ENCODE measurements at regions not wholly inside any gene's neighbourhood (a gene's known extent, or its start where the extent isn't known, plus 50 kb on each side); places are given as distances from the start of the nearest gene placed in this dataset.

DNA sequence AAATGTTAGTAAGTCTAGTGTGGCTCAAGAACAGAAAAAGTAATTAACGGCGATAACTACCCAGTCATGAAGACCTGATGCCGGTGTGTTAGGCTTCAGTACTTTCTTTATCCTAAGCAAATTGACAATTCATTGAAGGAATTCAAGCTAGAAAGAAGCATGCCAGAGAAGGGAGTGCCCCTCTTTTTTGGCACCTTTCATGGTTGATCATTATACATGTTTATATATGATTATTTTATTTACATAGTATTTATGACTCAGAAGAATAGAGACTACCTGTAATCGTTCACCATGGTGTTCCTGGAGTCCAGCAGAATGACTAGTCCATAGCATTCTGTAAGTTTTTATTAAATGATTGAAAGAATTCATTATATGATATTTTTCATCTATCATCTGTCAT lies 548.3 kb upstream of the SLIT2 start:
- DNase-seq (ENCODE audit: low spot score) = no peak

DNA sequence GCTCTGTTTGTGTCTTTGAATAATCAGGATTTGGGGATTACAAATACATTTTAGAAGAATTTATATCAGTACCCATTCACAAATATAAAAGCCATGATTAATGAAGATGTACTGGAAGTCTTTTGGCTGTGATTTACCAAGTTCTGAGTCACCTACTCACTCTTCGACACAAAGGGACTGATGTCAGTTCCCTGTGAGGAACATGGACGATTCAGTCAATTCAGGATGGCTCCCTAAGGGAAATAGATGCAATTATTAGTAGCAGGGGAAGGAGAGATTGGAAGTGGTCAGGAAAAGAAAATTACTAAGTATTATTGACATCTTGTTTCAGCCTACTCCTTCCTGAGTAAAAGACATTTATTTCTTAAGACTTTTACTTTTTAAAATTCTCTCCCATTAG lies 550.7 kb upstream of the SLIT2 start:
- no peak for DNase-seq (ENCODE audit: low spot score)

DNA sequence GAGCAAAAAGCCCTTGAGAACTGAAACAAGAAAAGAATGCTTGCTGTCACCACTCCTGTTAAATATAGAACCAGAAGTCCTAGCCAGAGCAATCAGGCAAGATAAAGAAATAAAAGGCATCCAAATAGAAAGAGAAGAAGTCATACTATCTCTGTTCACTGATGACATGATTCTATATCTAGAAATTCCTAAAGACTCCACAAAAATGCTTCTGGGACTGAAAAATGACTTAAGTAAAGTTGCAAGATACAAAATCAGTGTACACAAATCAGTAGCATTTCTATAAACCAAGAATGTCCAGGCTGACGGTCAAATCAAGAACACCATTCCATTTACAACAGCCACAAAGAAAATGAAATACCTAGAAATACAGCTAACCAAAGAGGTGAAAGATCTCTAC lies 552.7 kb upstream of the SLIT2 start:
- no peak for DNase-seq (ENCODE audit: low spot score)

DNA sequence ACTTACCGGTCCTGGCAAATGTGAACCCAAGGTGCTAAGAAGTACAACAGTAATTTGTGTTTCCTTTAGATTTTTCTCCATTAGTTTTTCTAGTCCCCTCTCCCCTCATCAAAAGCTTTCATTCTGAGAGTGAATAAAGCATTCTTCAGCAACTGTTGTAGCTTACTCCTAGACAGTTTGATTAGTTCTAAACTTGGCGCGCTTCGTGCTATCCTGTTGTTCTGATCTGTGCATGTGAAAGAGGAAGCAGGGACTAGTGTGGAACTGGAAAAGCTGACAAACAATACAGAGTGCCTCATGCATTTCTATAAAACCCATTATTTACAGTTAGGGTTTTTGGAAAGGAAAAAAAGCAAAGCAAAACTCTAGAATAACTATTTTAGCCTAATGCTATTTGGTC lies 556.9 kb upstream of the SLIT2 start:
- no peak for DNase-seq (ENCODE audit: low spot score)

DNA sequence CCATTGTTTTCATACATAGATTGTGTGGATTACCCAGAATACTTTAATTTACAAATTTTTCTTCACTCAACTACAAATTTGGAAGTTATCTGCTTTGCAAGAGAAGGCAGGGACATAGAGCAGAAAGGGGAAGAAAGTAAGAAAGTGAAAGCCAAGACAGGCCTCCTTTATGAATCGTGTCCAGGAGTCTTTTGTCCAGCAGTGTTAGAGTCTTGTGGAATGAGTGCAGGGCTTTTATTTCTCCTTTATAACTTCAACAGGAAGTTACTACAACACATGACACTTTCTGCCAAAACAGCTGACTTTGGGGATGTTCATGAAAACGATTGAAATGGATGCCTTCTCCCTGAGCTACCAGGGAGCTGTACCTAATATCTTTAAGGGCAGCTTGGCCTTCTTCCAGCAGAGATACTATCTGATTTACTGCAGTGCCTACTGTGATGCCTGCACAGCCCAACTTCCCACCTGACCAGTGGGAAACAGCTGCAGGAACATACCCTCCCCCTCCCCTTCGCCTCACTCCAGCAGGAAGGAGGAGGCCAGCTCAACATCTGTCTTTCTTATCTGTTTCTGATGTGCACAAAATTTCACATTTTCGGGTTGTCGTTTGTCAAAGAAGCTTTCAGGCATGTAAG lies 557.7 kb upstream of the SLIT2 start:
- no peak for DNase-seq (ENCODE audit: low spot score)

DNA sequence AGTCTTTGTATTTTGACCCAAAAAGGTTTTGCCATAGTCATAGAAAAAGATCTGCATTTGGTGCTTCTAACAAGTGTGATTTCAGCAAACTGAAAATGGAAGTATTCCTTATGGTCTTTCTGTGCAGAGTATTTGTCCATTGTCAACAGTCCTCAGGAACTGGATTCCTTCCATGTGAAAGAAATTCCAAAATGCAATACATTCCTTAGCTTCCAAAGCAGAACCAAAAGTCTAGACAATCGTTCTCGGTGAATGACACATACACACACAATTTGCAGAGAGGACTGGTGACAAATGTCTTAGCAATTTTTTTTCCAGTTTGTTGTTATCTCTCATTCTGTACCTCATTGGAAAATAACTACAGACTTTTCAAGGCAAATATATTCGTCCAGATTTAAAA lies 562.2 kb upstream of the SLIT2 start:
- no peak for DNase-seq (ENCODE audit: low spot score)

DNA sequence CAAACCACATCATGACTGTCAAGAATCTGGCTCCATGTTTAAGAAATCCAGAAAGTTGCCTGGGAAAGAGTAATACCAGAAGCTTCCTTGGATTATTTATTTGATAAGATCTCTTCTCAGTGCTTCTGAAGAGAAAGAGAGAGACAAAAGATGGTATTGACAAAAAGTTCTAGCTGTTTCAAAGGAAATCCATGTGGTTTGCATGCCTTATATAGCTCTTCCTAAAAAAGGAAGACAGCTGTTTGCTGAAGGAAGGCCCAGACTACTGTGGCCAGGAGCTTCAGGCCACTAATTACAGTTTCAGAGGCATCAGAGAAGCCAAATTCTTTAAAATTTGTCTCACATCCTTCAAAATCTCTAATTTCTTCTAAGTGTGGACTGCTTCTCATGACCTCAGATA lies 565.2 kb upstream of the SLIT2 start:
- DNase-seq (ENCODE audit: low spot score) = no peak

DNA sequence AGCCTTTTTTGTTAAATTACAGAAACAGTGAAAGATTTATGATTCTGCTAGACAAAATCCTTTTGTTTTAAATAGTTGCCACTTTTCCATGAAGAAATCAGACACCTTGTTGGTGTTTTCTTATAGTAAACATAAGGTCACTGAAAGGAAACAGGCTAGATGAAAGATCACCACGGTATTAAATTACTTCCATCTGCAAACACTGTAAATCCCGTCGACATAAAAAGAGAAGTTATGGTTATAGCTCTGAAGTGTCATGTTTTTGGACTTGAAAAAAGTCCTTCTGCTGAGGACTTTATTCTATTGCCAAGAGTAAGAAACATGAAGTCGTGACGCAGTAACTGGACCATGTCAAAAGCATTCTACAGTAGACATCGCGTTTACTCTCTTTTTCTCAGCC lies 567.6 kb upstream of the SLIT2 start:
- DNase-seq (ENCODE audit: low spot score) = no peak

DNA sequence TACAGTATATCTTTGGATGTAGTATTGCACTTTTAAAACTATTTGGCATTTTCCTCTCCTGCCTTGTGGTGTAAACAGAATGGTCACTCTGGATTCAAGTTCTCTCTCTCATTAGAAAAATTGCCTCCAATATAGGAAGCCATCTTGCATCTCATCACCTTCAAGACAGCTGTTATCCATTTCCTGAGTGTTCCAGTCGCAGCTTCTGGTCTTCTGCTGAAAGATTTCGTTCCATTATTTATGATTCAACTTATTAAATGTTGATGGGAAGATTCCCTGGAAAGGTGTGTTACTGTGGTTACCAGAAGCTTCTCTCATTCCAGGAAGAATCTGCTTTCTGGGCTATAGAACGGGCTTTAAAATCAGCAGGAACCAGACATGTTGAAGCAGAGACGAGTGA lies 568.3 kb upstream of the SLIT2 start:
- no peak for DNase-seq (ENCODE audit: low spot score)

DNA sequence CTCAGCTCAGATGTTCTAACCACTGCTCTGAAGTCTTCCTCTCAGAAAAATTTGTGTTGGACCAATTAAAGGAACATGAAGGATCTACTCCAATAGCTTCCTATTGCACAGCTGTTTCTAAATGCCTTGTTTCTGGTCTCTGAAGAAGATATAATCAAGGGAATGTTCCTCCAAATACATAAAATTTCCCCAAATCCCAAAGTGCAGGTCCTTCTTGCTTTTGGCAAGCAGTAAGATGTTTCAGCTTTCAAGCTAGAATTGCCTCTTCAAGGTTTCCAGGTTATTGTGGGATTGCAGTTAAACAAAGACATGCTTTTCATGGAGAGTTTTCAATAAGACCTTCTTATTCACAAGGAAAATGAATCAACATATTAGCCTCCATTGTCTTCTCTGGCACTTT lies 574.5 kb upstream of the SLIT2 start:
- DNase-seq (ENCODE audit: low spot score) = no peak

DNA sequence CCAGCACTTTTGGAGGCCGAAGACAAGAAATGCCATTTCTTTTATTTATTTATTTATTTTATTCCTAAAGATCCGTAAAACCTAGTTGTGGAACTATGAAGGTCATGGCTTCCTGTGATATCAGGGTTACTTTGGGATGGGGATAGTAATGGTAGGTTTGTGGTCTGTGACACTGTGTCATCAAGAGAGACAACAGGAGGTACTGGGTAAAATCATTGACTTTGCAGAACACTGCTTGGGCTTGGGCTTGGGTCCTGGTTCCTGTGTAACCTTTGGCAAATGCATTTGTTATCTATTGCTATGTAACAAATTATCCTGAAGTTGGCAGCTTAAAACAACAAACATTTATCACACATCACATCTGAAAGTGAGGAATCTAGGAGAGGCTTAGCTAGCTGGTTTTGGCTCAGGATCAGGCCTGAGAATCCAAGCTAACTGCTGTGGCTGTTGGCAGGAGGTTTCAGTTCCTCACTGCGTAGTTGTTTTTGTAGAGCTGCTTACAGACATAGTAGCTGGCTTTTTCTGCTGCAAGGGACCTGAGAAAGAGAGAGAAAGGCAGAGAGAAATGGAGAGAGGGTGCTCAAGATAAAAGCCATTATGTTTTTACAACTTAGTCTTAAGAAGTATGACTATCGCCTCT lies 576.4 kb upstream of the SLIT2 start:
- DNase-seq (ENCODE audit: low spot score) = no peak

DNA sequence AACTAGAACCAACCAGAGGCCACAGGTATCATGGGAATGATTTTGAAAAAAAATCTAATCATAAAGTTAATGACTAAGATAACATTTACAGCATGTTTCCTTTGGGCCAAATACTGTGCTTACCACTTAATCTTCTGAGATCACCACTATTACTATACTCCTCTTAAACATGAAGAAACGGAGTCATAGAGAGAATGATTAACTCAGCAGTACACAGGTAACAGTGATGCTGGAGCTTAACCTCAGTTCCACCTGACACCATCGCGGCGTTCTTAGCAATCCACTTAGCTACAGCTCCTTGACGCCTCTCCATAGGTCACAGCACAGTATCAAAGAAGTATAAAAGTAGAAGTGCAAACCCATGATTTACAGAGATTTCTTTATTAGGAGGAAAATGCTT lies 592.6 kb upstream of the SLIT2 start:
- DNase-seq (ENCODE audit: low spot score) = no peak

DNA sequence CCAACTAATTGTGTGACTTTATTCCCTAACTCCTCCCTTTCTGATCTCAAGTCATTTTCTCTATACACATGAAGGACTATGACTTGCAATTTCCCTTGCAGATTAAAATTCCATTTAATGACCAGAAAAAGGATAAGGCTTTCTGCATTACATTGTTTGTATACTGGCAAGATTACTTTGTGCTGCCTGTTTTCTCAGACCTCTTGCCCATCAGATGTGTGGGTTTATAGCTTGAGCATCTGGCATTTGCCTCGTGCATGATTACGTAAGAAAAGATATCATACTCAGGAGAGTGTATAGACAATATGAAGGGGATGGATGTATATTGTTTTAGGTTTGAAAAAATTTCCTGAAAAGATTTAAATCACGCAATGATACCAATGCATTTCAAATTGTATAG lies 593.8 kb upstream of the SLIT2 start:
- DNase-seq (ENCODE audit: low spot score) = no peak

DNA sequence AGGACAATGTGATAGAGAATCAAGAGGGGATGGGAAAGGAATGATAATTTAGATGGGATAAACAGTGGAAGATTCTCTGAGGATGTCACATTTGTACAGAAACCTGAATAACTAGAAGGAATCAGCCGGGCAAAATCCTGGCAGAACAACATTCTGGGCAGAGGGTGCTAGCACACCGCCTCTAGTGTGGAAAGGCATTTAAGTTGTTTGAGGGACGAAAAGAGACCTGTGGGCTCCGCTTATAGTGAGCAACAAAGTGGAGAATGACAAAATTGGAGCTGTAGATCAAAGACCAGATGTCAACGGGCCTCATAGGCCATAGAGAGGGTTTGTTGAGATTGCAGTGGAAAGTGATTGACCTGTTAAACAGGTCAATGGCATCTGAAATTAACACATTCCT lies 596.0 kb upstream of the SLIT2 start:
- no peak for DNase-seq (ENCODE audit: low spot score)

DNA sequence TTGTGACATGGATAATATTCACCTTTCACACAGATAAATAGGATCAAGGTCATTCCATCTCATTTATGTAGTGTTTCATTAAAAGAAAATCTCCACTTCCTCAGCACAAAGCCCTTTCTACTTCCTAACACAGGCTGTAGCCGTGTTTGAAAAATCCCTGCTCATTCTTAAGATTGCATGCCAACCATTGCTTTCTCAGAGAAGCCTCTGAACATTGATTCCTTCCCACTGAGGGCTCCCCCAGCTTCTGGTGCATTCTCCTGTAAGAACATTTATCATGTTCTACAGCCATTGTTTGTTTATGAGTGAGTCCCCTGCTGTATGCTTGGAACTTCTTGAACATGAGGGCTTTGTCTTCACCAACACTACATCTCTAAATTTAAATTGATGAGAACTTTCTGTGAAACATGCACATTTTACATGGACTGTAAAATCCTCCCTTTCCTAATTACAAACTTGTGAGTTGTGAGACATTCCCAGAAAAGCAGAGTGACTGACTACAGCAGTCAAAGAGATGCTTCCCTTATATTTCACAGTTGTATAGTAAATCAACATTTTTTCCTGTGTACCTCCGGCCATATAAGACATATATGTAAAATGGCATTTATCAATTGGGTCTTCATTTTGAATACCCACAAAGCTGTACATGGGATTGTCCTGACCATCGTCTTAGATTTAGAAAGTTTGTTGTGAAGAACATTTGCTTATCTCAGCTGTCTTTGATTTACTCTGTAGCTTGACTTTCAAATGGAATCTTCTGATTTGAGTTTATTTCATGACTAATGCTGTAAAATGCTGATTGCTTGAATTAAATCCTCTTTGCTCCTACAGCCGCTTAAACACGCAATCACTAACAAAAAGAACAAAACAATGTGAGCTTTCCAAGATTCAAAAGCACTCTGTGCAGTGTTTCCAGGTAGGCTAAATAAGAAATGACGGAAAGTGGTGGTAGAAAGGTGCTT lies 600.5 kb upstream of the SLIT2 start:
- no peak for DNase-seq (ENCODE audit: low spot score)

DNA sequence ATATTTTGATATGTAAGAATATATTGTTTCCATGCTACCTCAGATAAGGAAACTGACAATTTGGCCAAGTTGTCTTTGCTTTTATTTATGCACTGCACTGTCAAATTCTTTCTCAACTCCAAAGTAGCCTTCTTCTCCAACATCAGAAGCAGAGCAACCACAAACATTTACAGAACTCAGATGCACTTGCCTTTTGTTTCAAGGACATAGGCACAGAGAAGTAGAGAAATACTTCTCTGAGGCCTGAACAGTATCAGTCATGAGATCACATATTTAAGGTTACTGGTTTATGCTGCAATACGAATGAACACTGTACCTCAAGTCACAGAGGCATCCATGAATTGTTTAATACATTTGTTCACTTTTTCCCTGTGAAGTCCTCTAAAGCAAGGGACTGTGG lies 606.1 kb upstream of the SLIT2 start:
- DNase-seq (ENCODE audit: low spot score) = no peak

DNA sequence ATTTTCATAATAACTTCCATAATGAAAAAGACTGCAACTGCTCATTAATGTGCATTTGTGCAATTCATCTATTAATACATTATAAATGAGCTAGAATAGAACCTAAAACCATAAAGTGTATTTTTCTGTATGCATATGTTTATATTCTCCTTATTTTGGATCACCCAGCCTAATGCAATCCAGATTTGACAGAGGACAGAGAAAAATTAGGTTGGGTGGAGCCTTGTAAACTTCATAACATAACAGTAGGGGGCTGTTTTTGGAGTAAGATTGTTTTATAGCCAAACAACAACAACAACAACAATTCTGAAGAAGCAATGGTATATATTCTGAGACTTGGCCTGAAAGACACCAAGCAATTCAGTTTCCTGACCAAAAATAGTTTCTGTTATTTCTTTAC lies 615.3 kb upstream of the SLIT2 start:
- DNase-seq (ENCODE audit: low spot score) = no peak

DNA sequence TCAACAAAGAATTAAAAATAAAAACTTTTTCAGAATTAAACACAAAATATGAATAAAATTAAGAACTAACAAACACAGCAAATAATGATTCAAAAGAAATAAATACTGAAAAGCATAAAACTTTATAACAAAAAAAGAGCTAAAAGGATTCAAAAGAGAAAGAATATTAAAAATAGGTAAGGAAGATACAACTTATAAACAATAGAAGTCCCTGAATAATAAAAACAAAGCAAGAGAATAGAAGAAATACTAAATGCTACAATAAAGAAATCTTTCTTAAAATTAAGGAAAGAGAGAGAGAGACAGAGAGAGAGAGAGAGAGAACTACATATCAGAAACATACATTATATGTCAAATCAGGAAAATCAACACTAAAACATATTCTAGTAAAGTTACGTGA lies 619.9 kb upstream of the SLIT2 start:
- DNase-seq (ENCODE audit: low spot score) = no peak

DNA sequence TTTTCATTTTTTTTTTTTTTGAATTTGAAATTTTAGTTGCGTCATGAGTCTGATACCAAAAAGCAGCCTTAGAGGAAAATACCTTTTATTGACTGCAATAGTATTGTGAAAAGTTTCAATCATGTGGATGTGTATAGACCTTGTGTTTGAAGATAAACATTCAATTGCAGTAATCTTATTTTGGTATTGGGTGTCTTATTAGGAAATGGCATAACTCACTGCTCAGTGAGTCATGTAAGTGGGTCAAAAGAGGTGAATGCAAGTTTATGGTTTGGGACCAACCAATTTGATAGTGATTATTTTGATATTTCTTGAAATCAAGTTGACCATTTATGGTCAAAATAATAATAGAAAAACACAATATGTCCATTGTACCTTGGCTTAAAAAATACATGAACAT lies 627.8 kb upstream of the SLIT2 start:
- DNase-seq (ENCODE audit: low spot score) = no peak

DNA sequence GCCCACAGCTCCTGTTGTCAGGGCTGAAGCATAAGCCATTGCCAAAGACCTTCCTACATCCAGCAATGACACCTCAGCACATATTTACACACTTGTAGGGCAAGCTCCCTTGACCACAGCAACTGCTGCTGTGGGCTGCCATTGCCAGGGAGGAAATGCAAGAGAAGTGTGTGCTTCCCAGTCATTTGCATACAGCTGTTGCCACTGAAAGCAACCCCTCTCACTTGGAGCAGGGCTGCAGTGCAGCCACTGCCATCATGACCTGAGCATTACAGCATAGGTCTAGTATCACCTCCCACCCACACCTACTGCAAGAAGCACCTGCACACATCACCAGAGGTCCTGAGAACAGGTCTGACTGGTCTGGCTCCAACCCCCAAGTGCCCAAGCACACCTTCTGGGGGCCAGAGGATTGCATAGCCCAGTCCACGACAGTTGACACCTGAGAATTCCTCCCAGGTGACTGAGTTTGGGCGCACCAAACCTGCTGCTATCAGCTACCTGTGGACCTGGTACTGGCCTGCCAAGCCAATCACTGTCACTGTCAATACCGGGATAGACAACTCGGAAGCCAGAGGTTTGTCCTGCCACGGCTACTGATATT lies 636.5 kb upstream of the SLIT2 start:
- DNase-seq (ENCODE audit: low spot score) = no peak

DNA sequence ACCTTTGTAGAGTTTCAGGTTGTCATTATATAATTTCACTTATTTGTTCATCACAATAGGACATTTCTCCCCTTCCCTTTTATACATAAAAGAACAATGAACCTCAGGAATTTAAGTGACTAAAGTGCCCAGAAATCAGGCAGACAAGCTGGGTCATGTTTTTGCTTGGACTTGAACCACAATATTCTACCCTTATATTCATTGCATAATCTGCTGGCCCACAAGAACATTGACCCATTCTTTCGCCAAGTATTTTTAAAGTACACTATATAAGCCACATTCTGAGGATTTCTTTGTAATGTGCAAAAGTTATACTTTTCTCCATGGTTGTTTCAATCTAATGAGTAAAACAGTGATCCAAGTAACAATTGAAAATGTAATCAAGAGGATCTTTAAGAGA lies 637.5 kb upstream of the SLIT2 start:
- no peak for DNase-seq (ENCODE audit: low spot score)

DNA sequence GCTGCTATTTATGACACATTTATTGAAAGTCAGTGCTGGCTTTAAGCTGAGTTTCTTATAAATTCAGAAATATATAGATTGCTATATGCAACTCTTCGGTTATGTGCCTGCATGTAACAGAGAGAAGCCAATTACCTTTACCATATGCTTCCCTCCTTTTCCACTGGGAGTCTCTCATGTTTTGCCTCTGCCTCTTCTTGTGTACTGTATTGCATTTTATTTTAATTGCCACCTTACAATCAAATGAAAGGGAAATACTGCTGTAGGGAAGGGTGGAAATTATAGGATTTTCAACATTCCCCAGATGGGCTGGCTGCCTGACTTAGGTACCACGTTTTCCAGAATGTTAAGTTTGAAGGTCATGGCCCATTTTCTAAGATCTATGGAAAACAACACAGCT lies 655.4 kb upstream of the SLIT2 start:
- DNase-seq (ENCODE audit: low spot score) = no peak

DNA sequence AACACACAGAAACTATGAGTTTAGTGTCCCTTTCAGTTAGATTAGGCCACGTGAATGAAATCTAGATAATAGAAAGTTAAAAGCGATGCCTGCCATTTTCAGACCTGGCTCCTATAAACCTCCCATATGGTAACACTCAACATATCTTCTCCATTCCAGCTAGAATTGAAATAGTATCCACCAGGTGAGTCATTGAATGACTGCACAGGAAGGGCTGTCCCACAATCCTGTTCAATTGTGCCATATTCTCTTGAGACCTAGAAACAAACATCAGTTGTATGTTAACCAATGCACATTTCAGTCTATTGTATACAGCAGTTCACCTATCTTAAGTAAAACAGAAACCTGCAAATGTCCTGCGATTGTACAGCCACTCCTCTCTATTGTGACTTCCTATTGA lies 659.3 kb upstream of the SLIT2 start:
- DNase-seq (ENCODE audit: low spot score) = no peak

All from HuH-7 (cell line).